Activated CD4-positive, alpha-beta T cell treated with anti-CD3 and anti-CD28 coated beads, Interleukin-2, amount 10 ng/mL, durations not matched to agents 24 days and 14 days (primary cell): ENCODE measurements at regions not wholly inside any gene's neighbourhood (a gene's known extent, or its start where the extent isn't known, plus 50 kb on each side); places are given as distances from the start of the nearest gene placed in this dataset.
"Not testable (repeated sequence)": the region's sequence is repeated elsewhere in the genome, so short reads cannot be mapped to it uniquely, and the experiment has no call there.

ENCODE experiments used
- DNase-seq: peaks from one replicate; pipeline ENCODE4 v3.0.0; 2022
- H3K27ac Mint-ChIP-seq: one replicate; pipeline ENCODE4 v1.8.0; 2022; ENCODE audit warnings: mild to moderate bottlenecking, mixed read lengths
- H3K27me3 Mint-ChIP-seq: one replicate; pipeline ENCODE4 v1.8.0; 2022; ENCODE audit warnings: mixed read lengths
- H3K36me3 Mint-ChIP-seq: one replicate; pipeline ENCODE4 v1.8.0; 2022; ENCODE audit warnings: low read depth, mild to moderate bottlenecking, mixed read lengths
- H3K4me1 Mint-ChIP-seq: one replicate; pipeline ENCODE4 v1.8.0; 2021; ENCODE audit warnings: mixed read lengths
- H3K4me3 Mint-ChIP-seq: one replicate; pipeline ENCODE4 v1.8.0; 2022; ENCODE audit warnings: mild to moderate bottlenecking, moderate library complexity, mixed read lengths
- H3K9me3 Mint-ChIP-seq: one replicate; pipeline ENCODE4 v1.8.0; 2021; ENCODE audit warnings: mixed read lengths
- intact Hi-C: fragments of 100-400 bp; cut with micrococcal nuclease; formaldehyde crosslinking; loops from one replicate; pipeline ENCODE4 v1.15.1; 2023

- peak overlapping the region; percentile 89 for H3K27ac Mint-ChIP-seq
- peak overlapping the region; percentile 66 for H3K4me3 Mint-ChIP-seq
- intact Hi-C loops, H3K36me3 Mint-ChIP-seq, DNase-seq, H3K9me3 Mint-ChIP-seq, H3K27me3 Mint-ChIP-seq: not testable (repeated sequence)
- H3K4me1 Mint-ChIP-seq = peaks cover 24% of the 10 kb centered on the region
These were observed 304.3 kb upstream of the PLGLB1 start for GRCh38 chr2:87325911-87326294.

DNA sequence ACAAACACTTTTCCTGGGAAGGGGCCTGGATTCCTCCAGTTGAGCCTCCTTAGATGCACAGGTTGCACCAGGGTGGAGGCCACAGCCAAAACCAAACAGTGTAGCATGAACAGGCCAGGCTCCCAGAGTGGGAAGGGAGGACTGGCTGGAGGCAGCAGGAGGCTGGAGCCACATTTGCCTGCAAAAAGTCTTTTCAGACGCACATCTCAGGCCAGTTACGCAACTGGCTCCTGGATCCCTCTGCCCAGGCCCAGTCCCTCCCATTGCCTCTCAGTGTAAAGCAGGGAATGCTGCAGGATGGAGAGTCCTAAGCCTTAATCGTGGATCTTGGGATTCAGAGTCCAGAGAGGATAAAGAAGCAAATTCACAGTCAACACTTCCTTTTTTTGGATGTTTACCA is 305.1 kb upstream of the PLGLB1 start:
- H3K36me3 Mint-ChIP-seq, H3K9me3 Mint-ChIP-seq, H3K27me3 Mint-ChIP-seq, intact Hi-C loops, DNase-seq, H3K4me3 Mint-ChIP-seq: not testable (repeated sequence)
- peak overlapping the region; percentile 58 for H3K27ac Mint-ChIP-seq
- H3K4me1 Mint-ChIP-seq = peaks cover 23% of the 10 kb centered on the region

DNA sequence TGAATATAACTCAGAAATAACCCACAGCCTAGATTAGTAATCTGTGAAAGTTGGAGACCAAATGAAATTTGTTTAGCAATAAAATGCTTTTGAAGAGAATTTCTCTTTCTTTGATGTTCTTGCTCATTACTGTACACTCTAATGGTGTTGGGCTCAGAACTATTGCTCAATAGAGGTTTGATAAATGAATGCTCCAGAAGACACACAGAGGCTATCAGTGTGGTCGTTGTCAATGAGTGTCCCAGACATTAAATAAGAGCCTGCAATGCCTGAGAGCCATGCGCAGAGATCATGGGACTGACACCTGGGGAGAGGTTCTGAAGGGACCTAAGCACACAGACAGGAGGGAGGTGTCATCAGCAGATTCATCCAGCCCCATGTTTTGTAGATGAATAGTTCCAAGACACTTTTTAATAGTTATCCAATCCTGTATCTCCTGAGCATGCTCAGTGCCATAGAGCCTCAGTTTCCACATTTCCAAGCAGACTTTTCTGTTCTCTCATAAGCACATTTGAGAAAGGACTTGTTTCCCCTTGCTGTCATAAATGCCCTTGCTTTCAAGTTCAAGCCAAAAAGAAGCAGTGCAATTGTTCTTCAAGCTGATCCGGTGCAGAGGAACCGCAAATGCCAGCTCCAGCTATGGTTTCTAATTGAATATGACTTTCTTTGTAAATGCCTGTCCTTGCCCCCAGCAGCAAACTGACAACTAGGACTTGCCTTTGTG is 306.2 kb upstream of the PLGLB1 start:
- H3K4me3 Mint-ChIP-seq, H3K36me3 Mint-ChIP-seq, DNase-seq, H3K27ac Mint-ChIP-seq, intact Hi-C loops, H3K9me3 Mint-ChIP-seq, H3K27me3 Mint-ChIP-seq: not testable (repeated sequence)
- H3K4me1 Mint-ChIP-seq = peaks cover 22% of the 10 kb centered on the region

GRCh38 chr2:87329529-87329928 is 307.9 kb upstream of the PLGLB1 start:
- intact Hi-C loops, H3K27me3 Mint-ChIP-seq, H3K36me3 Mint-ChIP-seq, H3K27ac Mint-ChIP-seq, H3K4me3 Mint-ChIP-seq, H3K9me3 Mint-ChIP-seq, DNase-seq: not testable (repeated sequence)
- peaks cover 12% of the 10 kb centered on the region for H3K4me1 Mint-ChIP-seq

GRCh38 chr2:87330486-87330885 is 308.8 kb upstream of the PLGLB1 start:
- DNase-seq, H3K9me3 Mint-ChIP-seq, H3K4me3 Mint-ChIP-seq, H3K27me3 Mint-ChIP-seq, intact Hi-C loops, H3K27ac Mint-ChIP-seq, H3K36me3 Mint-ChIP-seq: not testable (repeated sequence)
- peaks cover 15% of the 10 kb centered on the region for H3K4me1 Mint-ChIP-seq

DNA sequence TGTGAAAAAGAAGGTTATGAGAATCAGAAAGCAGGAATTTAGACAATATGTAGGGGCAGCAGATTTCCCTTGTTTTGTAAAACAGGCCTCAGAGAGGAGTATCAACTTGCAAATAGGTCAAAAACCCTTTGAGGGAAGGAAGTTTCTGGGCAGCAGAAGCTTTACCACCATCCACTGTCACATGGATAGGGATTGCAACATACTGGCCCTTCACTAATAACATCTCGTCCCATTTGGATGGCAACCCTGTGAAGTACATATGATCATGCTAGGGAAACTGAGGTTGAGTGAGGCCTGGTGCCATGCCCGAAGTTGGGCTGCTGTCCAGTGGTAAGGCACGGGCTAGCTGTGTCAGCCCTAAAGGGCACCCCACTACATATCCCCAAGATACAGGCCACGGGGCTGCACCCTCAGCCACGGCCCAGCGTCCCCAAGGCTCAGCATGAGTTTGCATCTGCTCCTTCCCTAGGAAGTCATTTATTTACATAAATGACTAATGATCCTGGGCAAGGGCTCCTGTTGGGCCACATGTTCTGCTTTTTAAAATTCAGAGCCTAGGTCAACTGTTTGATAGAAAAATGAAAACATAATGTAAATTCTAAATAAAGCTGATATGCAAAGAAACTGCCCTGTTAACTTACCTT is 310.4 kb upstream of the PLGLB1 start:
- peaks cover 16% of the 10 kb centered on the region for H3K4me1 Mint-ChIP-seq
- intact Hi-C loops, DNase-seq, H3K27ac Mint-ChIP-seq, H3K36me3 Mint-ChIP-seq, H3K27me3 Mint-ChIP-seq, H3K9me3 Mint-ChIP-seq, H3K4me3 Mint-ChIP-seq: not testable (repeated sequence)

GRCh38 chr2:87334888-87335287 is 313.2 kb upstream of the PLGLB1 start:
- Mint-ChIP-seq H3K27ac (peak overlapping the region; percentile 37), H3K4me1 (peaks cover 16% of the 10 kb centered on the region)
- DNase-seq, H3K36me3 Mint-ChIP-seq, H3K4me3 Mint-ChIP-seq, H3K9me3 Mint-ChIP-seq, H3K27me3 Mint-ChIP-seq, intact Hi-C loops: not testable (repeated sequence)

GRCh38 chr2:87338998-87339397 is 317.4 kb upstream of the PLGLB1 start:
- intact Hi-C loops, H3K27me3 Mint-ChIP-seq: not testable (repeated sequence)
- peaks cover 15% of the 10 kb centered on the region for H3K4me1 Mint-ChIP-seq

DNA sequence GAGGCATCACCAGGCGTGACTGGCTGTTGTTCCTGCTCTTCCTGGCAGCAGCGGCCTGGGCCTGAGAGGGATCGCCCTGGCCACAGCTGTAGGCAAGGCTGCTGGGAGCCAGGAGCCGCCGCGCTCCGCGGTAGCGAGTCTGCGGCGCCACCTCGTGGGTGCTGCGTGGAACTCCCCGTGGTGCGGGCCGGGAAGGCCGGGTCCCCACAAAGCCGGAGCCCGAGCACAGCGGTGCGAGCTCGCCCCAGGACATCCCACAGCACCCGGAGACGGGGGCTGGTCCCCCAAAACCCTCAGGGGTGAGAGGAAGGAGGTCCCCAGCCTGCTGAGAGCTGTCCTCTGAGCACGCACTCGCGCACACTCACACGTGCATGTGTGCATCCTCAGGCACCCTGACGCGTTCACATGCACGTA is 320.0 kb upstream of the PLGLB1 start:
- H3K4me3 Mint-ChIP-seq, intact Hi-C loops, H3K4me1 Mint-ChIP-seq, H3K36me3 Mint-ChIP-seq, H3K27ac Mint-ChIP-seq, H3K27me3 Mint-ChIP-seq, H3K9me3 Mint-ChIP-seq: not testable (repeated sequence)
- peak; percentile 91 for DNase-seq

More at GRCh38 chr2:87338998-87339397, 317.4 kb upstream of the PLGLB1 start:
- H3K4me3 Mint-ChIP-seq, H3K36me3 Mint-ChIP-seq, H3K9me3 Mint-ChIP-seq, H3K27ac Mint-ChIP-seq: not testable (repeated sequence)
- peak; percentile 66 for DNase-seq

- H3K4me1 Mint-ChIP-seq, H3K27me3 Mint-ChIP-seq, H3K9me3 Mint-ChIP-seq, H3K27ac Mint-ChIP-seq, DNase-seq, intact Hi-C loops, H3K36me3 Mint-ChIP-seq, H3K4me3 Mint-ChIP-seq: not testable (repeated sequence)
These were observed 320.5 kb upstream of the PLGLB1 start for GRCh38 chr2:87342175-87342574.

GRCh38 chr2:87343347-87343746 is 321.7 kb upstream of the PLGLB1 start:
- H3K4me3 Mint-ChIP-seq, H3K27me3 Mint-ChIP-seq, DNase-seq, H3K36me3 Mint-ChIP-seq, H3K27ac Mint-ChIP-seq, H3K9me3 Mint-ChIP-seq, H3K4me1 Mint-ChIP-seq, intact Hi-C loops: not testable (repeated sequence)

GRCh38 chr2:87345283-87345682 is 323.6 kb upstream of the PLGLB1 start:
- DNase-seq, H3K4me1 Mint-ChIP-seq, H3K27ac Mint-ChIP-seq, H3K4me3 Mint-ChIP-seq, H3K9me3 Mint-ChIP-seq, intact Hi-C loops, H3K27me3 Mint-ChIP-seq, H3K36me3 Mint-ChIP-seq: not testable (repeated sequence)

GRCh38 chr2:87348556-87348955 is 326.9 kb upstream of the PLGLB1 start:
- H3K36me3 Mint-ChIP-seq, intact Hi-C loops: not testable (repeated sequence)

DNA sequence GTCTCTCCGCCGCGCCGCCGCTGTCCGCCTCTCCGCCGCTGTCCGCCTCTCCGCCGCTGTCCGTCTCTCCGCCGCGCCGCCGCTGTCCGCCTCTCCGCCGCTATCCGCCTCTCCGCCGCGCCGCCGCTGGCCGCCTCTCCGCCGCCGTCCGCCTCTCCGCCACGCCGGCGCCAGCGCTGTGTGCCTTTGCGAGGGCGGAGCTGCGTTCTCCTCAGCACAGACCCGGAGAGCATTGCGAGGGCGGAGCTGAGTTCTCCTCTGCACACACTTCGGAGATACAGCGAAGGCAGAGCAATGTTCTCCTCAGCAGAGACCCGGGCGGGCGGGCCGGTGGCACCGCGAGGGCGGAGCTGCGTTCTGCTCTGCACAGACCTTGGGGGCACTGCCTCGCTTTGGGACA is 327.4 kb upstream of the PLGLB1 start:
- intact Hi-C loops, H3K27ac Mint-ChIP-seq, DNase-seq, H3K9me3 Mint-ChIP-seq, H3K4me3 Mint-ChIP-seq, H3K36me3 Mint-ChIP-seq, H3K4me1 Mint-ChIP-seq, H3K27me3 Mint-ChIP-seq: not testable (repeated sequence)

More at GRCh38 chr2:87348556-87348955, 326.9 kb upstream of the PLGLB1 start:
- not testable (repeated sequence) for H3K4me1 Mint-ChIP-seq, DNase-seq, H3K9me3 Mint-ChIP-seq, H3K27ac Mint-ChIP-seq, H3K27me3 Mint-ChIP-seq, H3K4me3 Mint-ChIP-seq
